OCI-LY7 (cell line): ENCODE measurements at regions not wholly inside any gene's neighbourhood (a gene's known extent, or its start where the extent isn't known, plus 50 kb on each side); places are given as distances from the start of the nearest gene placed in this dataset.

ENCODE experiments used
- BruUV-seq: library from RNA; stranded (reverse); fragments of 400-500 nt; replicated peaks from 2 replicates; lab custom pipeline; 2021; lab: Mats Ljungman, UMichigan
- CTCF ChIA-PET: fragments of 300-600 bp; sonication (Branson Sonifier 250); formaldehyde crosslinking; loops from one replicate; lab custom pipeline; 2022; ENCODE audit warnings: antibody characterized with exemption; ENCODE audit not compliant: unreplicated experiment; lab: Charles Lee
- POLR2A ChIA-PET: fragments of 300-600 bp; sonication (Branson Sonifier 250); formaldehyde crosslinking; loops from one replicate; lab custom pipeline; 2022; ENCODE audit warnings: antibody characterized with exemption; lab: Charles Lee
- DNase-seq: peaks from one replicate; pipeline ENCODE4 v3.0.0-alpha.2; 2015; ENCODE audit warnings: low spot score
- H2AFZ ChIP-seq: fragments of 200-600 bp; sonication (generic), shearing (Covaris generic); 2 replicates; pipeline ENCODE4 v1.6.1; 2014; ENCODE audit warnings: mild to moderate bottlenecking, antibody characterized with exemption, low read length, moderate library complexity
- H3K27ac ChIP-seq: fragments of 200-600 bp; sonication (generic); 2 replicates; pipeline ENCODE4 v1.5.1; 2014; ENCODE audit warnings: mixed run types, low read depth, mild to moderate bottlenecking, moderate library complexity, low read length, inconsistent platforms; ENCODE audit not compliant: poor library complexity, severe bottlenecking
- H3K36me3 ChIP-seq: fragments of 200-600 bp; sonication (generic); 2 replicates; pipeline ENCODE4 v1.6.1; 2014; ENCODE audit warnings: mild to moderate bottlenecking, antibody characterized with exemption, low read length, moderate library complexity, mixed read lengths; ENCODE audit not compliant: insufficient read depth
- H3K4me1 ChIP-seq: fragments of 200-600 bp; sonication (generic); 2 replicates; pipeline ENCODE4 v1.5.1; 2014; ENCODE audit warnings: mild to moderate bottlenecking, low read length; ENCODE audit not compliant: insufficient read depth, poor library complexity, severe bottlenecking
- H3K4me2 ChIP-seq: fragments of 200-600 bp; sonication (generic); 2 replicates; pipeline ENCODE4 v1.6.1; 2014; ENCODE audit warnings: mild to moderate bottlenecking, low read length
- H3K4me3 ChIP-seq: fragments of 200-600 bp; sonication (generic); 2 replicates; pipeline ENCODE4 v1.5.1; 2014; ENCODE audit warnings: mild to moderate bottlenecking, low read depth, low read length; ENCODE audit not compliant: poor library complexity, severe bottlenecking
- H3K79me2 ChIP-seq: fragments of 200-600 bp; sonication (generic); 2 replicates; pipeline ENCODE4 v1.6.1; 2016; ENCODE audit warnings: low read depth, mild to moderate bottlenecking, low read length, moderate library complexity, mixed read lengths; ENCODE audit not compliant: insufficient read depth
- H3K9me2 ChIP-seq: fragments of 200-600 bp; sonication (generic); 2 replicates; pipeline ENCODE4 v1.6.1; 2016; ENCODE audit warnings: mild to moderate bottlenecking, low read length, mixed read lengths; ENCODE audit not compliant: insufficient read depth
- H3K9me3 ChIP-seq: fragments of 200-600 bp; sonication (generic); 2 replicates; pipeline ENCODE4 v1.6.1; 2014; ENCODE audit warnings: mild to moderate bottlenecking, mixed run types, low read length, mixed read lengths
- H4K20me1 ChIP-seq: fragments of 200-600 bp; sonication (generic); 2 replicates; pipeline ENCODE4 v1.6.1; 2014; ENCODE audit warnings: mild to moderate bottlenecking, antibody characterized with exemption, low read length, moderate library complexity, mixed read lengths; ENCODE audit not compliant: insufficient read depth
- EZH2phosphoT487 ChIP-seq: fragments of 200-600 bp; sonication (generic); IDR thresholded peaks from 2 replicates; pipeline ENCODE4 v1.6.1; 2018; ENCODE audit warnings: low read depth, borderline replicate concordance, mild to moderate bottlenecking, mixed run types, antibody characterized with exemption, low read length, moderate library complexity, mixed read lengths
- intact Hi-C: fragments of 100-400 bp; cut with micrococcal nuclease; formaldehyde crosslinking; loops from one replicate; pipeline ENCODE4 v1.10.0; 2022; ENCODE audit not compliant: unreplicated experiment
- TF ChIP-seq, protein P1 (sequence below): fragments of 200-600 bp; sonication (generic); conservative IDR thresholded peaks from 2 replicates; pipeline ENCODE4 v1.5.1; 2014; ENCODE audit warnings: mild to moderate bottlenecking, antibody characterized with exemption, low read length, moderate library complexity, mixed read lengths

DNA sequence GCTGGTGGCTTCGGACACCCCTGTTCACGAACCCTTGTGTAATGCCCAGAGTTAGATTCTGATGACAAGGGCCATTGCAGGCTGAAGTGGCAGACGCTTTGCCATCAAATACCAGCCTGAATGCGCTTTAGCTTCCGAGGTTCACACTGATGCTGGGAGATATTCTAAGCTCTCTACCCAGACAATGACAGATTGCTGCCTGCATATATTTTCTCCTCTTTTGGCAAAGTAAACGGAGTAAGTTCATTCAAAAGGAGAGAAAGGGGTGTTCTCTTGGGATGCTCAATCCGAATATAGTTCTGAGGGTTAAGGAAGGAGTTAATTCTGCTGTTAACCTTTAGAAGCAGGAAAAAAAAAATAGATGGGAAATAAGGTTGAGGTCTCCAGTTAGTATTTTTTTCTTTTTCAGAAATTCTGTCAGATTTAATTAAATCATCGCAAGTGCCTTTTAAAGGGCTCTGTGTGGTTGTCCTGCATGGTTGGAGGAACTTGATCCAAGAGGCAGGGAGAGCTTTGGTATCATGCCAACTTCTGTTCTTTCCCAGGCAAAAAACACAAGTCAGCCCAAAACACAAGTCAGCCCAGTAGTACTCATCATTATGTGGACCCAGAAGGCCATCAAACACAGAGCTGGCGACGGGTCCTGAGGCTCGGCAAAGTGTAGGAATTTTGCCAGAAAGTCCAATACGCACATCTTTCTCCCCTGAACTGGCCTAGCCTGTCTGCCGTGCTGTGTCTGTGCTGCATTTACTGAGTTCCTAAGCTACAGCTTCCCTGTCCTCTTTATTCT, 70.9 kb upstream of the ST8SIA2 start:
- Histone ChIP-seq H3K4me3 (no peak overlapping the region), H3K9me2 (no peaks in the 10 kb centered on the region), H3K4me1 (no peaks in the 10 kb centered on the region), H3K36me3 (no peaks in the 10 kb centered on the region), H4K20me1 (no peaks in the 10 kb centered on the region), H2AFZ (no peak overlapping the region), H3K79me2 (no peaks in the 10 kb centered on the region), H3K9me3 (no peaks in the 10 kb centered on the region), H3K27ac (no peak overlapping the region), H3K4me2 (no peak overlapping the region)
- TF ChIP-seq, protein P1, sequence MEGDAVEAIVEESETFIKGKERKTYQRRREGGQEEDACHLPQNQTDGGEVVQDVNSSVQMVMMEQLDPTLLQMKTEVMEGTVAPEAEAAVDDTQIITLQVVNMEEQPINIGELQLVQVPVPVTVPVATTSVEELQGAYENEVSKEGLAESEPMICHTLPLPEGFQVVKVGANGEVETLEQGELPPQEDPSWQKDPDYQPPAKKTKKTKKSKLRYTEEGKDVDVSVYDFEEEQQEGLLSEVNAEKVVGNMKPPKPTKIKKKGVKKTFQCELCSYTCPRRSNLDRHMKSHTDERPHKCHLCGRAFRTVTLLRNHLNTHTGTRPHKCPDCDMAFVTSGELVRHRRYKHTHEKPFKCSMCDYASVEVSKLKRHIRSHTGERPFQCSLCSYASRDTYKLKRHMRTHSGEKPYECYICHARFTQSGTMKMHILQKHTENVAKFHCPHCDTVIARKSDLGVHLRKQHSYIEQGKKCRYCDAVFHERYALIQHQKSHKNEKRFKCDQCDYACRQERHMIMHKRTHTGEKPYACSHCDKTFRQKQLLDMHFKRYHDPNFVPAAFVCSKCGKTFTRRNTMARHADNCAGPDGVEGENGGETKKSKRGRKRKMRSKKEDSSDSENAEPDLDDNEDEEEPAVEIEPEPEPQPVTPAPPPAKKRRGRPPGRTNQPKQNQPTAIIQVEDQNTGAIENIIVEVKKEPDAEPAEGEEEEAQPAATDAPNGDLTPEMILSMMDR, result no peak
- no peak for TF ChIP-seq EZH2phosphoT487
- DNase-seq, result no peak
- no TSS peak for BruUV-seq
- intact Hi-C loops, result no loop called here
- POLR2A ChIA-PET, result no interaction called here
- CTCF ChIA-PET, result no interaction called here

DNA sequence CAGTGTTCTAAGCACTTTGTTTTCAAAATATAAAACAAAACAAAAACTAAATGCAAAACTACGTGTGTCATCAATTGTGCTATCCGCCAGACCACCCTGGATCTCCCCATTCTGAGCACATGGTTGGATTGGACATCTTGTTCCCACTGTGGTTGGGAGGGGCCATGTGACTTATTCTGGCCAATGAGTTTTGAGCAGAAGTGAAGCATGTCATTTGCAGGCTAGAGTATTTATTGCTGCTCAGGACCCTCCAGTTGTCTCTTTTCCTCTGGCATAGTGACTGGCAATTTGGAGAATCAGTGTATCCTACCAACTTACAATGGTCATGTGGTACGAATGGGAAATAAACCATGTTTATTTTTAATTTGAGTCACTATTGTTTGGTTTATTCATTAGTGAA, 70.2 kb upstream of the ST8SIA2 start:
- no TSS peak for BruUV-seq
- intact Hi-C loops, result no loop called here
- Histone ChIP-seq H3K36me3 (no peaks in the 10 kb centered on the region), H3K4me3 (no peak overlapping the region), H3K4me2 (no peak overlapping the region), H3K9me3 (no peaks in the 10 kb centered on the region), H3K27ac (no peak overlapping the region), H2AFZ (no peak overlapping the region), H3K4me1 (no peaks in the 10 kb centered on the region), H3K9me2 (no peaks in the 10 kb centered on the region), H3K79me2 (no peaks in the 10 kb centered on the region), H4K20me1 (no peaks in the 10 kb centered on the region)
- TF ChIP-seq, protein P1, result no peak
- CTCF ChIA-PET, result no interaction called here
- POLR2A ChIA-PET, result no interaction called here
- no peak for DNase-seq

DNA sequence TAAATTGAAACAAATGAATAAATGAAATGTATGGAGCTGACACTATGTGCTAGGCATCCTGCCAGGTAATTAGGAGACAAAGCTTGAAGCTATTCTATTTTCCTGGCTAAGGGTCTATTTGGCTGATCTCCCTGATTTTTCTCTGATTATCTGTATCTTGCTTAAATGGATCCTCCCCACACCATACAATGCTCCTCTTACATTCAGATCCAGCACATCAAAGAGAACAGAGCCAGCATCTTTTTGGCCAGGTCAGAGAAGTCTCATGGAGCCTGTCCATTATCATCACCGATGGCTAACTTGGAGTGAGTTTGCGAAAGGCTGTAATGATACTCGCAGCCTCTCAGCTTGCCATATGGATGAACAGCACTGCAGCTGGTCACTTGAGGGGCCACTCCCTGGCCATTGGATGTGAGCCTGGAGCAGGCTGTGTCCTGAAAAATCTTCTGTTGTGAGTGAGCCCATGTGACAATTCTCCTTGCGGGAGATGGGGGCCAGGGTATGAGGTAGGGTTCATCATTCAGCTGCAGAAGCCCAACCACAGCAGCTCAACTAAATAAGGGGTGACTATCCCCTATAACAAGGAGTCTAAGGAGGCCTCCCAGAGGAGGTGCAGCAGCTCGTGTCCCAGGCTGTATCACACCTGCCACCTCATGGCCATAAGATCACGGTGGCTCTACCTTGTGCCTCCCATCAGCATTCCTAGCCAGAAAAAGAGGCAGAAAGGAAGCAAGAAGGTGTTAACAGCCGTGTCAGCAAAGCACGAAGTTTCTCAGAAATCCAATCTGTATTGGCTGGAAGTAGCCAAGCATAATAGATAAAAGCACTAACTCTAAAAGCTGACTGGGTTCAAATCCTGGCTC, 69.3 kb upstream of the ST8SIA2 start:
- ChIA-PET CTCF (no interaction called here), POLR2A (no interaction called here)
- no peaks in the 10 kb centered on the region for H3K9me3 ChIP-seq
- H3K9me2 ChIP-seq, result no peaks in the 10 kb centered on the region
- H3K4me3 ChIP-seq, result no peak overlapping the region
- no peaks in the 10 kb centered on the region for H3K4me1 ChIP-seq
- H3K4me2 ChIP-seq, result no peak overlapping the region
- H3K36me3 ChIP-seq, result no peaks in the 10 kb centered on the region
- DNase-seq, result no peak
- H2AFZ ChIP-seq, result no peak overlapping the region
- no peak overlapping the region for H3K27ac ChIP-seq
- intact Hi-C loops, result no loop called here
- TF ChIP-seq EZH2phosphoT487, result no peak
- TF ChIP-seq, protein P1, result no peak
- no peaks in the 10 kb centered on the region for H4K20me1 ChIP-seq
- no peaks in the 10 kb centered on the region for H3K79me2 ChIP-seq
- BruUV-seq, result no TSS peak
